22Rv1 (cell line): ENCODE measurements at regions not wholly inside any gene's neighbourhood (a gene's known extent, or its start where the extent isn't known, plus 50 kb on each side); places are given as distances from the start of the nearest gene placed in this dataset.

Source experiments
- H3K27ac ChIP-seq: fragments of 450-650 bp; 2 replicates; pipeline ENCODE4 v1.5.1; 2017
- ZFX ChIP-seq: fragments of 450-650 bp; IDR thresholded peaks from 2 replicates; pipeline ENCODE4 v1.6.1; 2017; ENCODE audit warnings: antibody characterized with exemption, borderline replicate concordance
- TF ChIP-seq, protein P1 (sequence below): fragments of 450-650 bp; IDR thresholded peaks from 2 replicates; pipeline ENCODE4 v1.5.1; 2017; ENCODE audit warnings: mild to moderate bottlenecking

GRCh38 chr12:92560713-92561542 lies 141.9 kb upstream of the PLEKHG7 start:
- no peak overlapping the region for H3K27ac ChIP-seq
- TF ChIP-seq, protein P1, sequence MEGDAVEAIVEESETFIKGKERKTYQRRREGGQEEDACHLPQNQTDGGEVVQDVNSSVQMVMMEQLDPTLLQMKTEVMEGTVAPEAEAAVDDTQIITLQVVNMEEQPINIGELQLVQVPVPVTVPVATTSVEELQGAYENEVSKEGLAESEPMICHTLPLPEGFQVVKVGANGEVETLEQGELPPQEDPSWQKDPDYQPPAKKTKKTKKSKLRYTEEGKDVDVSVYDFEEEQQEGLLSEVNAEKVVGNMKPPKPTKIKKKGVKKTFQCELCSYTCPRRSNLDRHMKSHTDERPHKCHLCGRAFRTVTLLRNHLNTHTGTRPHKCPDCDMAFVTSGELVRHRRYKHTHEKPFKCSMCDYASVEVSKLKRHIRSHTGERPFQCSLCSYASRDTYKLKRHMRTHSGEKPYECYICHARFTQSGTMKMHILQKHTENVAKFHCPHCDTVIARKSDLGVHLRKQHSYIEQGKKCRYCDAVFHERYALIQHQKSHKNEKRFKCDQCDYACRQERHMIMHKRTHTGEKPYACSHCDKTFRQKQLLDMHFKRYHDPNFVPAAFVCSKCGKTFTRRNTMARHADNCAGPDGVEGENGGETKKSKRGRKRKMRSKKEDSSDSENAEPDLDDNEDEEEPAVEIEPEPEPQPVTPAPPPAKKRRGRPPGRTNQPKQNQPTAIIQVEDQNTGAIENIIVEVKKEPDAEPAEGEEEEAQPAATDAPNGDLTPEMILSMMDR: no peak
- TF ChIP-seq ZFX: no peak

GRCh38 chr12:92558806-92559205 lies 144.0 kb upstream of the PLEKHG7 start:
- no peak overlapping the region for H3K27ac ChIP-seq
- TF ChIP-seq ZFX: no peak
- TF ChIP-seq, protein P1: no peak

- no peak for TF ChIP-seq ZFX
- TF ChIP-seq, protein P1: no peak
- no peak overlapping the region for H3K27ac ChIP-seq
Measured at GRCh38 chr12:92558215-92558773, 144.5 kb upstream of the PLEKHG7 start.

DNA sequence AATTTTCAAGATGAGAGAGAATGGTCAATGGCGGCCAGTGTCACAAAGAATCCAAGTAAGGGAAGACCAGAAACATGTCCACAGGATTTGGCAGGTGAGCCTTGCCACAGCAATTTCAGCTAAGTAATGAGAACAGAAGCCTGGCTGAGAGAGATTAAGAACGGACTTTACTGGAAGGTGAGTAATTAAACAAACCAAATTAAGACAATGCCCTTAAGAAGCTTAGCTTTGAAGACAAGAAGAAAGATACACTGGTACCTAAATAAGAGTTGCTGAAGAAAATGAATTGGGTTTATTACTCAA lies 145.4 kb upstream of the PLEKHG7 start:
- TF ChIP-seq ZFX: no peak
- TF ChIP-seq, protein P1: no peak
- H3K27ac ChIP-seq: no peak overlapping the region

- no peak overlapping the region for H3K27ac ChIP-seq
- no peak for TF ChIP-seq ZFX
- TF ChIP-seq, protein P1: no peak
Measured at GRCh38 chr12:92556637-92557421, 146.0 kb upstream of the PLEKHG7 start.

DNA sequence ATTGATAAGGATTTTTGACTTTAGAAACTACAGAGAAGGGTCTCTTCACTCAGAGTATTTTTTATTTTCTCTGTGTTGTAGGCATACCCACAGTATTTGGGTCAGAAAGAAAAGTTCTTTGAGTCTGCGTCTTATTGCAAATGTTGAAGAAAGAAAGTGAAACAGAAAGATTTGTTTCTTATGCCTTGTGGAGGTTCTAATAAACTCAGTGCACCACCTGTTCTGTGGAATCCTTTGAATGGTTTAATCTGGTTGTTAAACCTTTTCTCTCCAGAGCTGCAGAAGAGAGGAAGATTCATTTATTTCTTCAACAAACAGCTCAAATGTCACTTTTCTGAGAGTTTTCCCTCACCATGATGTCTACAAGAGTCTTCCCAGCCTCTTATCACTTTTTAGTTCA lies 146.6 kb upstream of the PLEKHG7 start:
- no peak overlapping the region for H3K27ac ChIP-seq
- TF ChIP-seq, protein P1: no peak
- TF ChIP-seq ZFX: no peak
